ENCODE measurements at regions not wholly inside any gene's neighbourhood (a gene's known extent, or its start where the extent isn't known, plus 50 kb on each side); places are given as distances from the start of the nearest gene placed in this dataset.

DNA sequence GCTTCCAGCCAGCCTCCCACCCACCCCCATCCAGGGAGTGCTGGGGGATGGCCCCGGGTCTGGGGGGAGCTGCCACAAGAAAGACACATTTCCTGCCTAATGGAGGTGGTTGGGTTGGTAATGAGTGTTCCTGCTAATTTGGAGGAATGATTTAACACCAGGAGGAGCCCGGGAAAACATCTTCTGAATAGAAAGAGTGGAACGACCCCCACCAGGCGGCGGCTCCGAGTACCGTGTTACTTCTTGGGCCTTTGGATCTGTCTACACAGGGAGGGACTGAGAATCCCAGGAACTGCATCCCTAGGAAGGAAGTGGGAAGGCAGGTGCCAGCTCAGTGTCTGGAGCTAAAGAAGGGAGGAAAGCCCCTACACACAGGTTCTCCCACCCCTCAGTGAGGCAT, 64.6 kb downstream of the TSPAN17 start:
- DNase-seq (ENCODE audit: low spot score) = no peak

DNA sequence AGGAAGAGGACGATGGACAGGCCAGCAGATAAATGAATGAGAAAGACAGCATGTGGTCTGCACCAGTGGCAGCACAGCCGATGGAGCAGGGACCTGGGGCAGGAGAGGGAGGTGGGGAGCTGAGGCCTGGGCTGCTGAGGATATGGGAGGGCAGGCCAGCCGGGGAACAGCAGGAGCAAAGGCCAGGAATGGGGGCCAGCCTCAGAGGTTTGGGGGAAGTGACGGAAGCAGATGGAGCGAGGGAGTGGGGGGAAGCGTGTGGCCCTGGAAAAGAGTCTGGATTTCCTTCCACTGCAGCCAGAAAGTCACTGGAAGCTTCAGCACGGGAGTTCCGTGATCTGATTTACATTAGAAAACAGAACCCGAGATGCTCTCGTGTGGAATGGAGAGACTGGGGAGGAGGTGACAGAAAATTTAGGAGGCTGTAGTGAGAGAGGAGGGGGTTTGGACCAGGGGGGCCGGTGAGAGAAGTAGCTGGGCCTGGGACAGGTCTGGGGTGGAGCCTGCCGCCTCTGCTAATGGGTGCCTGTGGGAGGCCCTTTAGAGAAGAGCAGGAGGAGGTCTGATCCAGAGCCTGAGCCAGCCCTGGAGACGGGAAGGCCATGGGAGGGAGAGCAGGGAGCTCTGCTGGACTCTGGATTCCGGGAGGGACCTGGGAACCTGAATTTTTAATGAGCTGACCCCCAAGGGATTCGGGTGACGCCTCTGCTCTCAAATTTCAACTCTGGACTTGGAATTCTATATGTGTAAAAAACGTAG, 65.4 kb downstream of the TSPAN17 start:
- DNase-seq (ENCODE audit: low spot score) = no peak

DNA sequence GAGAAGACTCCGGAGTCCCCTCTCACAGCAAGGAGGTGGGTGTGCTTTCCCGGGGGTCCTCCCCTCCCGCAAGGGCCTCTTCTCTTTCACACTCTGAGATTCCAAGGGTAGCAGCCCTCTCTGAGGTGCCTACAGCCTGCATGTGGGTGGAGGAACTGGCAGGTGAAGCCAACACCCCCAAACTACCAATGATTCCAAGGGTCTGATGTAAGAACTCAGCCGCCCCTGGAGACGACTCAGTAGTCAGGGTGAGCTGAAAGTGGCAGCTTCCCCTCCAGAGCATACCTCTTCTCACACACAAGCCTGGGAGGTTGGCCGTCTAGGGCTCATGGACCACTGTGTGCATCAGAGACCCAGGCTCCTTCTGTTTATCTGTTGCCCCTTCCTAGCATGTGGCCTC, 66.1 kb downstream of the TSPAN17 start:
- no peak for DNase-seq (ENCODE audit: low spot score)

DNA sequence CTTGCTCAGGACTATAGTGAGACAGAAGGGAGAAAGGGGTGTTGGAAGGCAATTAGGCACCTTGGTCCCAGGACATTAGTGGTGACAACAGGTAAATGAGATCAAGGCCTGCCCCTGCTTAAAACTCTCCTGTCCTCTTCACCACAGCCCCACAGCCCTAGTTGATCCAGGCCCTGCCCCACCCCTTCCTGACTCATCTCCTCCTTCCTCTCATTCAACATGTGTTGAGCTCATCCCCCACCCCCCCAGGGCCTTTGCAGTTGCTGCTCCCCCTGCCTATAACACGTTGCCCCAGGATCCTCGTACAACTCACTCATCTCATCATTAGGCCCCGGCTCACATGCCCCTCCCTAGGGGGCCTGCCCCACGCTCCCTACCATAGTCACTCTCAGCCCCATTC, 66.8 kb downstream of the TSPAN17 start:
- no peak for DNase-seq (ENCODE audit: low spot score)

DNA sequence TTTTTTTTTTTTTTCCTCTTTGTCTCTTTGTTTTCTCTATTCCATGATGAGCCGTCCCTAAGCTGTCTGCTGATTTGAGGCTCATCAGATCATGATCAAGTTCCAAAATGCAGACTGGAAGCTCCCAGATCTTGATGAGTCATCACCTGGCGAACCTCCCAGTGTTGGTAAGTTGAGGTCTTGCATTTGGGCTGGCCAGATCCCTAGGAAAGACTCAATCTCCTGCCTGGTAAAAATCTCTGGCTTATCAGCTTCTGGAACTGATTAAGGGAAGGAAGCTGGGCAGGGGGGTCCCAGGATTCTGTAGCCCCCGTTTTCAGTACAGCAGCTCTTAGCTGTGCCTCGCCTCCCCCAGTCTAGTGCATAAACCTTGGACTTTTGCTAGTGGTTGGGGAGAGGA, 69.0 kb downstream of the TSPAN17 start:
- no peak for DNase-seq (ENCODE audit: low spot score)

DNA sequence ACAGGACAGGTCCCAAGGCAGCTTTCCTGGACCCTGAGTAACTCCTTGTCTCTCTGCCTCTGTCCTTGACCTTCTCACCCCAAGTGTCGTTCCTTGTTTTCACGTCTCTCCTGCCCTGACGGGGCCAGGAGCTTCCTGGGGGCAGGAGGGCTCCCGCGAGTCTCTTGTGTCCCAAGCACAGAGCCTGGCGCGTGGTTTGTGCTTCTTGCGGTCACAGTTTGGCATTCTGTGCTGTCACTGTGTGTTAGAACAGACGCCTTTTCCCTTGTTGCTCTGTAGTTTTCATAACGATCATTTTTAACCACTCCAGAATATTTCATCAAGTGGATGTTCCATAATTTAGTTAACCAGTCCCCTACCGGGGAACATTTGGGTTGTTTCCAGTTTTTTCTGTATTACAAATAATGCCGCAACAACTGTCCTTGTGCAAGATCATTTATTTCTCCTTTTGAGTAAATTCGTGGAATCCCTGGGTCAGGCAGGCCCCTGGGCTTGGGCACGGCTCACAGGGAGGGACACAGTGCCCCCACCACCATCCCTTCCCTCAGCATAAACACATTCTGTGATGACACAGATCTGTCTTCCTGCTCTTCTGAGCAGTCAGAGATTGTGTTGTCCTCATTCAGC, 71.9 kb downstream of the TSPAN17 start:
- no peak for DNase-seq (ENCODE audit: low spot score)

DNA sequence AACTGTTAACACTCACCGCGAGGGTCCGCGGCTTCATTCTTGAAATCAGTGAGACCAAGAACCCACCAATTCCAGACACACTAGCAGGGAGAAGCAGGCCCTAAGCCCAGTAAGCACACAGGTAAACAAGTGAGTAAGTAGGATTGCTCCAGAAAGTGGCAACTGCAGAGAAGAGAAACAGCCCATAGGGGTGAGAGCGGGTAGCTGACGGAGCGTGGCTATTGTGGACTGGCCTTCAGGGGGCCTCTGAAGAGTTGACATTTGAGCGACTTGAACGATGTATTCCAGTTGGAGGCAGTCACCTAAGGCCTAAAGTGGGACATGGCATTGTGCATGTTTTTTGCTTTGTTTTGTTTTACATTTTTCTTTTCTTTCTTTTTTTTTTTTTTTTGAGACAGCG, 74.2 kb downstream of the TSPAN17 start:
- no peak for DNase-seq (ENCODE audit: low spot score)

DNA sequence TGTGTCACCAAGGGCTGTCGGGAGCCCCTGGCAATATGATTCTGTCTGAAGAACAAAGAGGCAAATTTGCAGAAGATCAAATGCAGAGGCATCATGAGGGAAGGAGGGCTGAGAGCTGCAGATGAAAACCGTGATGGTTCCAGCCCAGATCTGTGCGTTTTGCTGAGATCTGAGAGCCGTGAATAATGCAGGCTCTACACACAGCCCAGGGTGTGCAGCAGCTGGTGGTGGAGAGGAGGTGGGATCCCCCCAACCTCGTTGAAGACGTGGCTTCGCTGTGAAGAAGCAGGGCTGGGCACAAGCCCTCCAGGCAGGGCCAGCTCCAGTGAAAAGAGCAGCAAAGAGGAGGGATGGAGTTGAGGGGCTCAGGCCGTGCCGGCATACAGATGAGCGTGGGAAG, 75.5 kb downstream of the TSPAN17 start:
- no peak for DNase-seq (ENCODE audit: low spot score)

DNA sequence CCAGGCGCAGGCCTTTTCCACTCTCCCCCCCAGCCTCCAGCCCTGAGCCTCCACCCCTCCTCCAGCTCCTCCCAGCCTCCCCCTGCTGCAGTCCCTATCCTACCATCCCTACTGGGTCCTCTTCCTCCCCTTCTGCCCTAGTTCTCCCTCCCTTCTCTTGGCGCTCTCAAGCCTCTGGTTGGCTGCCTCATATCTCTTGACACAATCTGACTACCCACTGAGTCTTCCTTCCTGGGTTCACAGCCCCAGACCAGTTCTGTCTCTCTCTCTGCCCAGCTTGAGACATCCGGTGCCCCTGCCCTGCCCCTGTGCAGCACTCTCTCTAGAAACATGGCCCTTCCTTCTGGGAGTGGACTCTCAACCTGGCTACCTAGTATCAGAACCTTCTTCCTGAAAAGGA, 76.2 kb downstream of the TSPAN17 start:
- no peak for DNase-seq (ENCODE audit: low spot score)

DNA sequence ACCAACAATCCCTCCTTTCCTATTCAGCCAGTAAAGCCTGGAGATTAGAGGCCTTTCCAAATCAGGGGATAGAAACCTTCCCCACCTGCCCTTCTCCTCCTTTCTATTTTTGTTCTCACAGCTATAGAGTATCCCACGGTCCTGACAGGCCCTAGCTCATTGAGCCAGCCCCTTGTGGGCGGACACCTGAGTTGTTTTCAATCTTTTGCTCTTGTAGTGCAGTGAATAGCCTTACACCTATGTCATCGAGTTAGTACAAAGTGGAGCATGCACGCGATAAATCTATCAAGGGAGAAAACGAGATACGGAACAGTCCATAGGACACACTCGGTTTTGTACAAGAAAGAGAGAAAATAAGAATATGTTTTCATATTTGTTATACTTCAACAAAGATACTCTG, 77.2 kb downstream of the TSPAN17 start:
- no peak for DNase-seq (ENCODE audit: low spot score)

DNA sequence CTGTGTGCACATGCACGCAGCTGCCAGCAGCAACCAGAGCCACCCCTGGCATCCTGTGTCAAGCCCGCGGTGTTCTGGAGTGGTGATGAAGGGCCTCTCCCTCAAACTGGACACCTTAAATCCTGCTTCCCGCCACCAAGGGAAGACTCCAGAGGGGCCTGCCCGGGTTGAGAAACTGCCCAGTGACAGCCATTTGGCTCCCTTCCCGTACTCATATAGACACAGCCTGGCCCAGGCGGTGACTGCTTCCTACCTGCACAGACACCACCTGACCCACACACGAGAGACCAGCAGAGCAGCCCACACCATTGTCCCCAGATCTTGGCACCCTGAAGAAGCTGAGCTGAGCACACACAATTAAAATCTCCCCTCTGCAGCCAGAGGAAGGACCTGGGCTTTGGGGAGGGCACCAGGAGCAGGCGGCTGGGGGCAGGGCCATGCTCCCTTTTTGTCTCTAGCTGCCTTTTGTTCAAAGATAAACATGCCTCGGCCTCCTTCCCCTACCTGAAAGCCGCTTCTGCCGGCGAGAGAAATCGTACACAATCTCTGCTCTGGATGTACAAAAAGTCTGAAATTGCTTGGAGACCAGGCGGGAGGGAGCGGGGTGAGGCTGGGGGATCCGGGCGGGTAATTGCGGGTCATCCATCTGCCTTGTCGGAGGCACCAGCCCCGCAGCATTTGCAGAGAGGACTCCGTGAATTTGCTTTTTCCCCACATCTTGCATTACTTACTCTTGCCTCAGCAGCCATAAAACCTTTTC, 78.4 kb downstream of the TSPAN17 start:
- no peak for DNase-seq (ENCODE audit: low spot score)

DNA sequence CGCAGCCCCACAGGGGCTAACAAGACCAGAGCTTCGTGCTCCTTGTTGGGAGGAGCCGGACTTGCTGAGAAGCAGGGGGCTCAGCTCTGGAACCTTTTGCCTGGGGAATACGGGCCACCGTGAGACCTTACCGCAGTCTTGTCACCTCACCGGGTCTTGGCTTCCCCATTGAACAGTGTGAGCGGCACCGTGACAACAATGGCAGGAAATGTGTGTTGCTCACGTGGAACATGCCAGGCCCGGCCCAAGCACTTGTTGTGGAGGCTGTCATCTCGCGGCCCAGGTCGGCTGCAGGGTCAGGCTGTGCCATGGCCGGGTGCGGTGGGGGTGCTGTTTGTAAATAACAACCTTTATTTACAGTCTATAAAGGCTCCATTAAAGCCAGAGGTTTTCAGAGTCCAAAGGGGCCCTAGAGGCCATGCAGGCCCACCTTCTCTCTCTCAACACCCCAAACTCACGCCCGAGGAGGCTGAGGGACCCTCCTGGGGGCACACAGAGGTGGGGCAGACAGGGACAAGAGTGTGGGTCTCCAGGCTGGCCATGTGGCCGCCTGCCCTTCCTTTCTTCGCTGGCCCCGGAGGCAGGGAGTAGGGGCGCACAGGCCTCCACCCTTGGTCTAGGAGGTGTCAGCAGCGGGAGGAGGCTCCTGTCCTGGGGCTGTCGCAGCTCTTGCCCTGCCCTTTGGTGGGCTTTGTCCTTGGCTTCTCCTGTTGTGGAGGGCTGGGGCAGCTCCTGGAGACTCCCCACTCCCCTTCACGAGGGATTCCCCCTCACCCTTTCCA, 79.7 kb downstream of the TSPAN17 start:
- no peak for DNase-seq (ENCODE audit: low spot score)

DNA sequence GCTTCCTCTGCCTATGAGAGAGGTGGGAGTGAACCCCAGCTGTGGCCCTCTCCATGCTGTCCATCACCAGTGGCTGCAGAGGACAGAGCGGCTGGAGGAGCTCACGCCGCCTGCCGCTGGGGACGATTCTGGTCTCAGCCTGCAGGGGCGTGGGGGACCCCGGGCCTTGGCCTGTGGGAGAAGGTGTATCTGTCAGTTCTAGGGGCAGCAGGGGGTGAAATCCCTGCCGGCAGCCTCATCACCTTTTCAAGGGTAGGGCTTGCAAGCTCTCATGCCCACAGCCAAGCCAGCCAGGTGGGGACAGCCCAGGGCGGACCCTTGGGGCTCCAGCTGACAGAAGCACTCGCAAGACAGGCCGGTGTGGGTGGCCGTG, 80.2 kb downstream of the TSPAN17 start:
- DNase-seq (ENCODE audit: low spot score) = no peak

DNA sequence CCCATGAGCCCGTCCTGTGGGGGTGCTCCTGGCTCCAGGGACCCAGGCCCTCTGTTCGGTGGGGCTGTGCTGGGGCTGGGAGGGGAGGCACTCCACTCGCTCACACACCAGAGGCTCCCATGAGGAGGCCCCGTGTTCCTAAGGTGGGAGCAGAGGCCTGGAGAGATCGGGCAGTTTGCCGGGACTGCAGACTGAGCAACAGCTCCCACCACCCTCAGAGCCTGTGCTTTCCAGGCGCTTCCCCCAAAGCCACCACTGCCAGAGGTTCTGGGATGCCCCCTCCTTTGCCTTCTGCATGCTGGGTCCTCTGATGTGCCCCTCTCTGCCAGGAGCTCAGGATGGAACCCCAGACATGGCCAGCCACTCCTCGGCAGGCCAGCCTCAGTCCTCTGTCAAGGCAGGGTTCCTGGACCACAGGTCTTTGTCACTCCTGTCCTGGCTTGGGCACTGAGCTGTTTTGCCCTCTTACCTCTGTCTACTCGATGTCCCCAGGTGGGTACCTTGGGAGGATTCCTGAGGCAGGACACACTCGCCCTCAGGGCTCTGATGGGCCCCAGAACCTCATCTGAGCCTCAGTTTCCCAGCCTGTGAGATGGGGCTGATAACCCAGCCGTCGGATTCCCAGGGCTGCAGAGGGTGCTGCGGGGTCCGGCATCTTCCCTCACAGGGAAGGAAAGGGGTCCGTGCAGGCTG, 80.8 kb downstream of the TSPAN17 start:
- DNase-seq (ENCODE audit: low spot score) = no peak

DNA sequence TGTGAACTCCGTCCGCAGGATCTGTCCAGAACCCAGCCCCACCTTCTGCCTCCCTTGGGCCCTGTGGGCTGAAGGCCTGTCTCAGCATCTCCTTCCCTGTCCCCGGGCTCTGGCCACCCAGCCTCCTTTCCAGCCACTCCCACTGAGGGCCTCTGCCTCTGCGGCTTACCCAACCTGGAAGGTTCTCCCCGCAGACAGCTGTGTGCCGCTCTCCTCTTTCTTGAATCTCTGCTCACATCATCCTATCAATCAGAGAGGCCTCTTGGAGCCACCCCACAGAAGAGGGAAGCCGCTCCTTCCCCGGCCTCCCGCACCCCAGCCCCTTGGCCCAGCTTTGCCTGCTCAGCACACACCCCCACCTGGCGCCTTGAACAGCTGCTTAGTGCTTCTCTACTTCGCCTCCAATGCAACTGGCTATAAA, 81.5 kb upstream of the UNC5A start:
- no peak for DNase-seq (ENCODE audit: low spot score)

DNA sequence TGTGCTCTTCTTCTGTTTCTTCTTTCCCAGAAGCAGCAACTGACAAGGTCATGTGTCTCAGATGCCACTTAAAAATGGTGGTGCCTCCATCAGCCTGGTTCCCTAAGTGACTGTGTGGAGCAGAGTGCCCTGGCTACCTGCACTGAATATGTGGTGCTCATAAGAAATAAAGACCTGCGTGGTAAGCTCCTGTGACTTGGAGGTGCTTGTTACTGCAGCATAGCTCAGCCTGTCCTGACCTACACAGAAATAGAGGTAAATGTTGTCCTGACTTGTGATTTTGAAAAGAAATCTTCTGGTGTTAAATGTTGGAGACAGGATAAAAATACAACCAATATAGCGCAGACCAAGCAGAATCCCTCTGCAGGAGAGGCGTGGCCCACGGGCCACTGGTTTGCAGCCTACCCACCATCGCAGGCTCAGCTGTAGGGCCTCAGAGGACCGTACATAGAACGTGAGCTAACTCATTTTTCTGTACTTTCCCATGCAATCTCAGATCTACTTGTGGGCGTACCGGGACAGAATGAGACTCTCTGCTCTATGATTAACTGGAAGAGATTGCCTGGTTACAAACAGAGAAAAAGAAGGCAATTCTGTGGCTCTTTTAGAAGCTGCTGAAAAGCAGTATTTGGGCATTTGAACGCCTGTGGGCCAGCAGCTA, 79.4 kb upstream of the UNC5A start:
- DNase-seq (ENCODE audit: low spot score) = no peak

DNA sequence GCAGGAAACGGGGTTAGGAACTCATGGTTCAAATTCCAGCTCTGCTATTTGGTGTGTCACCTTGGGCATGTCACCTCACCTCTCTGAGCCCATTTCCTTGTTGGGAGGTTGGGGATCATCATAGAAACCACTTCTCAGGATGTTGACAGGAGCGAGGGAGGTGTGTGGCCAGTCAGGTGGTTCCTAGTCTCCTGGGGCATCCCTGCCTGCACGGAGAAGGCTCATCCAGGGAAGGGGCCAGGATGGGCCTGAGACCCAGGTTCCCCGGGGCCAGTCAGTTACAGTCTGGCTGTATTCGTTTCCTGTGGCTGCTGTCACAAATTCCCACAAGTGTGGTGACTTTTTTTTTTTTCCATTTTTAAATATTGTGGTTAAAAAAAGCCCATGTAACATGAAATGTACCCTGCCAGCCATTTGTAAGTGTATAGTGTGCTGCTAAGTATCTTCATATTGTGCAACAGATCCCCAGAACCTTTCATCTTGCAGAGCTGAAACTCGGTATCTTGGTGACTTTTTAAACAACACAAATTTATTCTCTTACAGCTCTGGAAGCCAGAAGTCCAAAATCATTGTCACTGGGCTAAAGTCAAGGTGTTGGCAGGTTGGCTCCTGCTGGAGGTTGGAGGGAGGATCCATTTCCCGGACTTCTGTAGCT, 78.7 kb upstream of the UNC5A start:
- DNase-seq (ENCODE audit: low spot score) = no peak

DNA sequence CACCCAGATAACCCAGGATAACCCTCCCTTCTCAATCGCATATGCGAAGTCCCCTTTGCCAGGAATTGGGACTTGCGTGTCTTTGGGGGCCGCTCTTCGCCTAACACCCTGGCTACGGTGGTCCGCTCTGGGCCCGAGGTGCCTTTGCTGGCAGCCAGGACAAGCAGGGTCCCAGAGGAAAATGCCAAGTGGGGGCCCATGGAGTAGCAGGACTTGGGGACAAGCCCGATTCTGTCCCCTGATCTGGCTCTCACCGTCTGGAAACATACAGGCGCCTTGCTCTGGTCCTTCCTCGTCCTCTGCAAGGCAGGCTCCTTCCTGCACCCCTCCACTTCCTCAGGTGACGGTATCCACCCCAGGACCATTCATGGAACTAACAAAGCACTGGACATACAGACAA, 78.1 kb upstream of the UNC5A start:
- DNase-seq (ENCODE audit: low spot score) = no peak

DNA sequence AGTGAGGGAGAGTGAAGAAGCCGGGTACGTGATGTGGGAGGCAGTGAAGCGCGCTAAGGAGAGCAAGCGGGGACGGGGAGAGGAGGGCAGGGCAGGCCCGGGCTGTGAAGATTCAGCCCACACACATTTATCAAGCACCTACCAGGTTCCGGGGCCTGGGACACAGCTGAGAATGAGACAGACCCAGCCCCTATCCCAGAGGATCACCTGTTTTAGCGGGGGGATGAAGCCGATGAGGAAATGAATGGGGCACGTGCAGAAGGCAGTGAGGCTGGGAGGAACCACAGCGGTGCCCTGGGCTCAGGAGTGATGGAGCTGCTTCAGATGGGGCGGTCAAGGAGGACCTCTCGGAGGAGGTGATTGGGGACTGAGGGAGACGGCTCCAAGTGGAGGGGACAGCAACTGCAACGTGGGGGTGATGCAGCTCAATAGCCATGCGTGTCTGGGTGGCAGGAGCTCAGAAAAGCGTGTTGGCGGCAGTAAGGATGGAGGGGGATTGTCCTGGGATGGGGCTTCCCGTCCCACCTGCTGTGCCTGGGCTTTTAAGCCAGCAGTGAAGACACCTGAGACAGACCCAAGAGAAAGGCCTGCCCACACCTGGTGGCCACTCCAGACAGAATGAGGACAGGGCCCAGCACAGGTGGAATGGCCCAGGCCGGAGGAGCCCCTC, 77.5 kb upstream of the UNC5A start:
- DNase-seq (ENCODE audit: low spot score) = no peak

Data from RKO (cell line).